Endometrium (tissue), 2 donors: ENCODE measurements at regions not wholly inside any gene's neighbourhood (a gene's known extent, or its start where the extent isn't known, plus 50 kb on each side); places are given as distances from the start of the nearest gene placed in this dataset.
A peak's percentile ranks its signal among the peaks of the same experiment; 100 is the strongest.

Experiments used
- FAIRE-seq: peaks from 2 replicates; lab custom pipeline; 2012; peaks lifted over from hg19 to GRCh38; lab: Jason Lieb, UNC
- donor health status: control.
- donor health status: control.

- FAIRE-seq: no peak
Observed at GRCh38 chr13:40170091-40170490, 496.4 kb downstream of the FOXO1 start.

DNA sequence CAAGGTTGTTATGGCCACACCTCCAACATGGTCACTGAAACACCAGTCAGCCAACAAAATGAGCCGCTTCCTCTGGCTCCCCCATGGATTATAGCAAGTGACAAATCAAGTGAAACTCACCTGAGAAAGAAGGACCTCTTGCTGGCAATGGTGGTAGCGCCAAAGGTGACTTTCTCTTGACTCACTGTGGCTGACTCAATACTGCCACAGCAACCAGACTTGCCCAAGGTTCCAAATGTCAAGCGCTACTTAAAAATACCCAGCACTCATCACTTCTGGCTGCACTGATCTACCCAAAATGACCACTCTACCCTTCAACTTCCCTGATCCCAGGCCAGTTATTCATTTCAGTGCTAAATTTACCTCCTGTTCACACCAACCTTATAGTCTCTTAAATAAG is 495.5 kb downstream of the FOXO1 start:
- FAIRE-seq: no peak

DNA sequence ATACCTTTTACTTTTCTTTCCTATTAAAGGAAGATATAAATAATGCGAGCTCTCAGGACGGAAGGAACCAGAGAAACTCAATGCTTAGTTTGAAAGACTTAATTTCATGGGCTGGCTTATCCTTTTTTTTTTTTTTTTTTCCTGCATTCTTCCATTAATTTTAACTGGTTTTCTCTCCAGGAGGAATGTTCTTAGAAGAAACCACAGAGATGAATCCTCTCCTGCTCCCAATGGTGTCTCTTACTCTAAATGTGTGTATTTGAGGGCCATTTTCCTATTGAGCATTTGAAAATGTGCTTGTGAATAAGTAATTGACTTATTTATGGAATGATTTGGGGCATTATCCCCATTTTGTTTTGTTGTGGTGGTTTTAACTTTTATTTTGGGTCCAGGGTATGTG is 494.9 kb downstream of the FOXO1 start:
- no peak for FAIRE-seq

DNA sequence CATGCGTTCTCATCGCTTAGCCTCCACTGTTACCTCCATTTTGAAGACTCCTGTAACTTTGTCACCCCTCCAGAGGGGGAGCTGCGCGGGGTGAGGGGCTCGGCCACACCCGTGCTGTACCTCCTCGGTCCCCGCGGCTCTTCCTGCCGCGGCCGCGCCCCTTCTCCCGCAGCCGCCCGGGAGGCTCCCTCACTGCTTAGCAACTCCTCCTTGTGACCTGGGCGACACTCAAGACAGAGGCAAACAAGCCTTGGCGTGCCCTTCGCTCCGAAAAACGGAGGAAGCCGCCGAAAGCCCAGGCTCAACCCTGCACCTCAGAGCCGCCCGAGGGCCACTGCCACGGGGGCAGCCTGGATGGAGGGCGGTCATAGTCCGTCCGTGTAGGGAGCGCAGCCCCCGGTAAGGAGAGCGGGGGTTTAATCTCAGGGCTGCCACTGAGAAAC is 494.3 kb downstream of the FOXO1 start:
- FAIRE-seq: no peak

DNA sequence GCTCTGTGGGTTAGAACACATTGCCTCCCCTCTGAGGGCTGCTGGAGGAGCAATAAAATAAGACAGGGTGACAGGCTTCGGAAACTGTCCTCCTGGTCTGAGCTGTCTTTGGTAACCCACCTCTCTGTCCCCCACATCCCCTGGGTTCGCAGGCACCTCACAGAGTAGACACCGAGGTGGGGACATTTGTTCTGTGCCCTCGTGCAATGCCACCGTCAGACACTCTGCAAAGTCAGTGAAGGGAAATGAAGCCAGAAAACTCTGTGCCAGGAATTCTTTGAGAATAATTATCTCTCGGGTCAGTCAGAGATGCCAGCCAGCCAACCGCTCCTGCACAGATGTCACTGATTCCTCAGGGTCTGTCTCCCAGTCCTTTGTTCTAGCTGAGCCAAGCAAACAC is 493.6 kb downstream of the FOXO1 start:
- FAIRE-seq: no peak

- no peak for FAIRE-seq
Observed at GRCh38 chr13:40175639-40176038, 490.8 kb downstream of the FOXO1 start.

DNA sequence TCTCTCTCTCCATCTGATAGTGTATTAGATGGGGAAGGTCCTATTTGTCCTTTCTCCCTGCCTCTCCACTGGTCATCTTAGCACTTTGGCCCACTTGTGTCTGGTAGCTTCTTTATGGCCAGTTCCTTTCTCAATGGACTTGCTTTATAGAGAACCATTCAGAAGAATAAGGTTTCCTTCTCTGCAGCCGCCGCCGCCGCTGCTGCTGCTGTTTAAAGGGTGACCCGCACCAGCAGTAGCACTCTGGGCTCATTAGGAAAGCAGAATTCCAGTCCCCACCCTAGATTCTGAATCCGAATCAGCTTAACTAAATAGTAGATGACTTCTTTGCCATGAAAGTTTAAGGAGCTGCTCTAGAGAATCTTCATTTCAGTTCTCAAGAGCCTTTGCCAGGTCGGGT is 490.2 kb downstream of the FOXO1 start:
- FAIRE-seq: no peak

- no peak for FAIRE-seq
Observed at GRCh38 chr13:40178130-40178529, 488.3 kb downstream of the FOXO1 start.

- FAIRE-seq: no peak
Observed at GRCh38 chr13:40179445-40180281, 486.8 kb downstream of the FOXO1 start.

DNA sequence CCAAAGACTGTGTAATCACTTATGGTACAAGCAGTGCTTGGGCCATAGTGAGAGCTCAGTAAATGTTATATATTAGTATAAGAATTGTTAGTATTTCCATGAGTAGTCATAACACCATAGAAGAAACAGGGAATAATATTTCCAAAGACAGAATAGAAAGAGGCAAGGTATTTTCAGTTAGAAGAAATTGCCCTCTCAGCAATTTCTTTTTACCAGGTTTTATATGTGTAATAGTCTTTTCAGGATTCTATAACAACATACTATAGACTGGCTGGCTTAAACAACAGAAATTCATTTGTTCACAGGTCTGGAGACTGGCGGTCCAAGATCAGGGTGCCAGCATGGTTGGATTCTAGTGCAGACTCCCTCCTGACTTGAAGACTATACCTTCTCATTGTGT is 485.7 kb downstream of the FOXO1 start:
- FAIRE-seq: no peak

GRCh38 chr13:40181203-40181845 is 485.1 kb downstream of the FOXO1 start:
- FAIRE-seq: no peak

- no peak for FAIRE-seq
Observed at GRCh38 chr13:40182591-40182990, 483.9 kb downstream of the FOXO1 start.

GRCh38 chr13:40185414-40185813 is 481.0 kb downstream of the FOXO1 start:
- no peak for FAIRE-seq

DNA sequence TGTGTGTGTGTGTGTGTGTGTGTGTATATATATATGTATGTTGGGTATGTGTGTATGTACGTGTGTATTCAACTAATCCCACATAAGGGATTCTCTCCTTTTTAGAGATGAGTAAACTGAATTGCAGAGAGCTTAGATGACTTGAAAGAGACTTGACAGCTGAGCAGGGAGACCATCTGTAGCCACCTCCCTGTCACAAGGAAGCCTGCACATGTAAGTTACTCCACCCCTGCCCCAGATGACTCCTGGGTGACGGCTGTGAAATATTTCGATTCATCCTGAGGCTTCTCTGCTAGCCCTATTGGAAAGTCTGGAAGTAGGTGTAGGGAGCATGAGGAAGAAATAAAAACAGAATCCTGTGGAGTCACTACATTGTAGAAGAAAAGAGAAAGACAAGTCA is 480.4 kb downstream of the FOXO1 start:
- FAIRE-seq: no peak

GRCh38 chr13:40186626-40187323 is 479.7 kb downstream of the FOXO1 start:
- FAIRE-seq: no peak

DNA sequence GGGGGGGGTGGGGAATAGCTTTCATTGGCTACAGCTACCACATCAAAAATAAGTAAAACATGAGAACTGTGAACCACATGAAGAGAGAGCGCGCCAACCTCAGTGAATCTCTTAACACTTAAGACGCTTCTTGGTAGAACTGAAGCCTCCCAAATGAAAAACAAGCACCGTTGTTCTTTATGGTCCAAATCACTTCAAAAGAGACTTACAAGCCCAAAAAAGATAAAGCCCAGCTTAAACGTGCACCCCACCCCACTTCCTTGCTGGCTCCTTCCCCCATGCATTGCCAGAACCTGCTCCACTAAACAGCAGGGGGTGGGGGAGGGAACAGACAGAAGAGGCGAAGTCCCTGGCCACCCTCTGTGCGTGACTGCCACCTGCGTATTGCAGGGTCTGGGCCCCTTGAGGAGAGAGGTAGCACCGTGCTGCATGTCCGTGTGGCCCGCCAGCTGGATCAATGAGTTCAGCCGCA is 479.1 kb downstream of the FOXO1 start:
- FAIRE-seq: no peak

- FAIRE-seq: peak; percentile 8
Observed at GRCh38 chr13:40187841-40188591, 478.4 kb downstream of the FOXO1 start.

- FAIRE-seq: no peak
Observed at GRCh38 chr13:40189426-40189825, 477.0 kb downstream of the FOXO1 start.

DNA sequence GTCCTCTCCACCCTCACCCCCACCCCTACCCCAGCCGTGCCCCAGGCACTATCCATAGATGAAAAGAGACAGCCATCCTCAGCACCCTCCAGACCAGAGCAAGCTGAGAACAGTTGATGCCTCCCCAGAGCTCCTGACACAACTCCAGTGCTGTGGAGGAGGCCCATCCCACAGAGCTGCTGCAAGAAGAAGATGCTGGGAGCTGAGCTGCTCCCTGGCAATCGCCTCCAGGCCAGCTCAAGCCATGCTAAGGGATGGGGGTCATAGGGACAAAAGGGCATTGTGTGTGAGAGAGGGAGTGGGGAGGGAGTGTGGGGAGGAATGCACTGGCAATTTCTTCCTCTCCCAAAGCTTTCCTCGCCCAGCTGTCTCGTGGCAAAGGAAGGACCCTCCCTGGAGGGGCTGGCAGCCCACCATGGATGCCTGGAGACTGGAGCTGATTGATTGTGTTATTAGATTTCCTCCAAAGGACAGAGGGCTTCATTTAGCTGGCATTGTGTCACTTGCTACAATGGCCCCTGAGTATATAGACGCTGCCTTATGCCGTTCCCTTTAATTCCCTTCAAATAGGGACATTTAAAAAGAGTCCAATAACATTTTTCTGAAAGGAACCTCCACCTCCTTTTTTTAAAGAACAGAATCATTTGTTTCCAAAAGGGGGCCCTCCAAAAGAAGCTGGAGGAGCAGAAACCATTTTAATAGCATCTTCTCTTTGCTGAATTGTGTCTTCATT is 476.4 kb downstream of the FOXO1 start:
- FAIRE-seq: no peak

DNA sequence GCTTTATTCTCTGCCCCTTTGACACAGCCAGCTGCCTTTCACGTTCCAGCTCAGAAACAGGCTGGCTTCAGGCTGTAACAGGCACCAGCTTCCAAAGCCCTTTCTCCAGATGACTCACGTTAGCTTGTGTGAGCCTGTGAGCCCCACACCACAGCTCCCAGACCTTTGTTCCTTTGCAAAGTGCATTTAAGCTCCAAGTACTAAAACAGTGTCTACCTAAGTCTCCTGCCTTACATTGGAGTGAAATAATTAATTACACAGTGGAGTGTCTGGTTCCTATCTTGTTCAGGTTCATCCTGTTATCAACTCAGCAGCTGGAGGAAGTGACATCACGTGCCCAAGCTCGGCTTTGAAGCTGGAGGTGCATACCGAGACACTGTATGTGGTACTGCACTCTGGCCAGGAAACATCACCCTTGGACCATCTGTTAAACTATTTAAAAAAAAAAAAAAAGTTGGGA is 475.8 kb downstream of the FOXO1 start:
- FAIRE-seq: no peak

DNA sequence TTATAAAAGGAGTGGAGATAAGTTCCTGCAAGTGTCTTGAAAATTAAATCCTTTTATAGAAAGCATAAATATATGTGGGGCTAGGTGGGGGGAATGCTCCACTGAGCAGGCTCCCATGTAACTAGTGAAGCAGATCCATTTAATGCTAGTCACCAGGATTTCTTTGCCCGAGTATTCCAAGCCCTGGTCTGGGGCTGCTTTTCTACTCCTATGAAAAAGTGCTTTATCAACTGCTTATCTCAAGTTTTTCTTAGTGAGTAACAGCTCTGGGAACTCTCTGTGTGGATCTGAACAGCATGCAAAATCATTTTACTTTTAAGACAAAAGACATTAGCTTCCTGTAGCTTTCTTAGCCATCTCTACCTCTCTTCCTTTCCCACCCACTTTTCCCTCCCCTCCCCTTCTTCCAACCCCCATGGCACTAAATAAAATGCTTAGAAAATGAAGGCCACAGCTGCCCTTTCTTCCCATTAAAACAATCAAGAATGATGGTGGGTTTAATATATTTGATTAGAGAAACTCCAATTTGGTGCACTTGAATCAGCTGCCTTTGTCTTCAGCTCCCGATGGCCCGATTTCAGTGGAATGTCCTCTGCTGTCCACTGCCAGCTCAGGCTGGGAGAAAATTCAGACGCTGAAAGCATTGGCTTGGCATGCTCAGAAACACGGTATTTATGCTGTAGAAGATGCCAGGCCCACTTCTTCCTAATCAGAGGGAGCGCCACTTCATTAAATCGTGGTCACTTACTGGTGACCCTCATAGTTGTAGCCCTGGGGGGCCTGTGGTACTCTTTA is 475.1 kb downstream of the FOXO1 start:
- FAIRE-seq: no peak
